Adrenal gland (tissue), 5 donors: ENCODE measurements at regions not wholly inside any gene's neighbourhood (a gene's known extent, or its start where the extent isn't known, plus 50 kb on each side); places are given as distances from the start of the nearest gene placed in this dataset.

Experiments
- CTCF ChIP-seq, 6 experiments: fragments of 450-650 bp in 4 of 6; fragments of 200-600 bp in 2 of 6; sonication (generic) in 1 of 6; IDR thresholded peaks; 1 replicate in 5 of 6; 2 replicates in 1 of 6; pipeline versions ENCODE4 v1.5.1 to v1.8.0; 2016 to 2021; ENCODE audit warnings: antibody characterized with exemption in 6 of 6, mild to moderate bottlenecking in 2 of 6, moderate library complexity in 1 of 6
- POLR2A ChIP-seq, 2 donors: fragments of 450-650 bp; IDR thresholded peaks; one replicate each; pipeline ENCODE4 v1.6.1; 2017; ENCODE audit warnings: antibody characterized with exemption in 2 of 2, mild to moderate bottlenecking in 2 of 2, moderate library complexity in 1 of 2
- donor health status: DM: no; HTN: no; CAD: no.

- TF ChIP-seq POLR2A (IDR thresholded peaks at IDR 0.05) (no peak), CTCF (IDR thresholded peaks at IDR 0.05) (no peak)
Measured at GRCh38 chr14:38915125-38915524, 187.9 kb downstream of the SEC23A start.
